ENCODE measurements at regions not wholly inside any gene's neighbourhood (a gene's known extent, or its start where the extent isn't known, plus 50 kb on each side); places are given as distances from the start of the nearest gene placed in this dataset.

GRCh38 chr4:24003496-24003895 is 113.6 kb upstream of the PPARGC1A start (continued):
- no peak for TF ChIP-seq ZNF165 (CRISPR knock-in tag; IDR thresholded peaks at IDR 0.05; ENCODE audit: borderline replicate concordance)
- TF ChIP-seq MTA3 (IDR thresholded peaks at IDR 0.05; ENCODE audit: borderline replicate concordance) = no peak
- TF ChIP-seq RBM39 (optimal IDR thresholded peaks at IDR 0.05; ENCODE audit: low read depth, low read length) = no peak

GRCh38 chr4:24002330-24002966 is 112.6 kb upstream of the PPARGC1A start:
- TF ChIP-seq E2F1 (CRISPR knock-in tag; IDR thresholded peaks at IDR 0.05) (no peak), ZMIZ1 (IDR thresholded peaks at IDR 0.05; ENCODE audit: low read depth in 2 of 2, low read length in 2 of 2) (no peak), SMARCC2 (IDR thresholded peaks at IDR 0.05; ENCODE audit: low read depth) (no peak), TFE3 (CRISPR knock-in tag; IDR thresholded peaks at IDR 0.05) (no peak), ARID3B (CRISPR knock-in tag; IDR thresholded peaks at IDR 0.05; ENCODE audit: borderline replicate concordance) (no peak), ZZZ3 (IDR thresholded peaks at IDR 0.05) (no peak)
- 0% methylated on average over 7 of the region's 7 CpGs for whole genome bisulfite sequencing (ENCODE audit: insufficient coverage, low coverage, missing lambda C conversion rate)
- CTCF ChIA-PET (ENCODE audit: low intra/inter-chr PET ratio) = no interaction called here
- no peaks in the 10 kb centered on the region for H3K4me1 ChIP-seq (replicated peaks in 1 of 2; ENCODE audit: control insufficient read depth in 2 of 2, insufficient read depth in 2 of 2, low read length in 2 of 2)
- no peak overlapping the region for H3K27ac ChIP-seq (ENCODE audit: extremely low read depth, low read depth, low read length)
- H3K79me2 ChIP-seq (ENCODE audit: control insufficient read depth, insufficient read depth, low read length) = no peaks in the 10 kb centered on the region
- DNase-seq (ENCODE audit: extremely low read depth in 1 of 4, low spot score in 3 of 4) (no peak), FAIRE-seq (no peak), ATAC-seq (no peak)
- intact Hi-C loops (cut with micrococcal nuclease) = no loop called here
- H3K9ac ChIP-seq (ENCODE audit: insufficient read depth in 1 of 2, low read depth in 2 of 2, low read length in 2 of 2) = no peak overlapping the region
- in situ Hi-C loops (cut with MboI) = no loop called here
- H2AFZ ChIP-seq (ENCODE audit: low read depth, low read length) = no peak overlapping the region
- no peaks in the 10 kb centered on the region for H4K20me1 ChIP-seq (replicated peaks; ENCODE audit: control insufficient read depth, insufficient read depth, low read length)
- H3K9me1 ChIP-seq (ENCODE audit: control insufficient read depth, insufficient read depth, low read length) = no peaks in the 10 kb centered on the region
- no peak overlapping the region for H3K4me3 ChIP-seq
- no peaks in the 10 kb centered on the region for H3K9me3 ChIP-seq (replicated peaks; ENCODE audit: control insufficient read depth, insufficient read depth, low read depth, low read length)
- POLR2A ChIA-PET = interaction anchor here (0.7 kb wide), 1 partner anchor 655 kb away, joined by 4 read pairs; no protein-coding TSS in a partner anchor
- no peaks in the 10 kb centered on the region for H3K36me3 ChIP-seq (ENCODE audit: control insufficient read depth, insufficient read depth, low read length)
- H3K27me3 ChIP-seq (ENCODE audit: control insufficient read depth in 2 of 2, insufficient read depth in 2 of 2, low read length in 2 of 2) = no peaks in the 10 kb centered on the region
- no peak overlapping the region for H3K4me2 ChIP-seq (ENCODE audit: insufficient read depth, low read length)
- no TSS peak for BruUV-seq (replicated peaks)
